ENCODE measurements at regions not wholly inside any gene's neighbourhood (a gene's known extent, or its start where the extent isn't known, plus 50 kb on each side); places are given as distances from the start of the nearest gene placed in this dataset.

- TF ChIP-seq ZBTB33 (IDR thresholded peaks at IDR 0.05; ENCODE audit: borderline replicate concordance, low read depth) (no peak), YY1 (IDR thresholded peaks at IDR 0.05; ENCODE audit: low read depth) (no peak), CTCF (IDR thresholded peaks at IDR 0.05) (no peak), POLR2AphosphoS5 (IDR thresholded peaks at IDR 0.05; ENCODE audit: low read depth, low read length) (no peak), IRF3 (IDR thresholded peaks at IDR 0.05; ENCODE audit: low read depth, low read length) (no peak), RAD21 (IDR thresholded peaks at IDR 0.05; ENCODE audit: low read length) (no peak), FOXM1 (IDR thresholded peaks at IDR 0.05; ENCODE audit: low read depth) (no peak), EZH2phosphoT487 (IDR thresholded peaks at IDR 0.05; ENCODE audit: borderline replicate concordance, low read depth) (no peak), RCOR1 (IDR thresholded peaks at IDR 0.05; ENCODE audit: low read length) (no peak), EP300 (IDR thresholded peaks at IDR 0.05; ENCODE audit: borderline replicate concordance in 1 of 2, low read depth in 1 of 2, low read length in 1 of 2) (no peak), TAF1 (IDR thresholded peaks at IDR 0.05; ENCODE audit: borderline replicate concordance, low read depth, low read length) (no peak), TEAD4 (IDR thresholded peaks at IDR 0.05; ENCODE audit: borderline replicate concordance, insufficient read depth) (no peak), MXI1 (IDR thresholded peaks at IDR 0.05; ENCODE audit: low read depth, low read length) (no peak), GABPA (IDR thresholded peaks at IDR 0.05; ENCODE audit: low read depth) (no peak)
Measured at GRCh38 chrX:10047631-10048030, 80.5 kb downstream of the CLDN34 start.

Data from SK-N-SH (cell line).